GM18909 (cell line): ENCODE measurements at regions not wholly inside any gene's neighbourhood (a gene's known extent, or its start where the extent isn't known, plus 50 kb on each side); places are given as distances from the start of the nearest gene placed in this dataset.
"Not testable (repeated sequence)": the region's sequence is repeated elsewhere in the genome, so short reads cannot be mapped to it uniquely, and the experiment has no call there.

Source experiments
- ATAC-seq: cut with Tn5 transposase; IDR thresholded peaks from one replicate; pipeline ENCODE4 v1.9.1; 2021; ENCODE audit warnings: mild to moderate bottlenecking; ENCODE audit not compliant: unreplicated experiment, poor library complexity

DNA sequence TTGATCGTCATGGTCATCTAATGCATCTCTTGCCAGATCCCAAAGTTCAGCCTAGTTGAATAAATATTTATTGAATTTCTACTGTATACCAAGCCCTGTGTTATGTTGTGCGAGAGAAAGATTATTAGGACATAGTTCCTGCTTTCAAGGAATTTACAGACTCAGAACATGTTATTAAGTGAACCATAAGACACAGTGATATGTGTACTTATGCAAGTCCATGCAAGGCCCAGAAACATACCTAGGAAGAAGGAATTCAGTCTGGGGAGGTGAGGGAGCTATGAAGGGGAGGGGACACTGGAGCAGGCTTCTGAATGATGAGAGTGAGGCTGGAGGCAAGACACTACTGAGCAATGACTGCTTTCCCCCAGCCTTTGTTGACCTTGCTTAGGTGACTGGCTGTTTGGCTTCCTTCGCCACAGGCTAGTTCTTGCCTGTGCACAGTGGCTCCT is 81.4 kb downstream of the ACAA2 start:
- no peak for ATAC-seq

GRCh38 chr18:49731421-49731841 is 81.9 kb downstream of the ACAA2 start:
- ATAC-seq = no peak

- no peak for ATAC-seq
Measured at GRCh38 chr18:49730951-49731391, 82.4 kb downstream of the ACAA2 start.

GRCh38 chr18:49728542-49728941 is 84.8 kb downstream of the ACAA2 start:
- no peak for ATAC-seq

DNA sequence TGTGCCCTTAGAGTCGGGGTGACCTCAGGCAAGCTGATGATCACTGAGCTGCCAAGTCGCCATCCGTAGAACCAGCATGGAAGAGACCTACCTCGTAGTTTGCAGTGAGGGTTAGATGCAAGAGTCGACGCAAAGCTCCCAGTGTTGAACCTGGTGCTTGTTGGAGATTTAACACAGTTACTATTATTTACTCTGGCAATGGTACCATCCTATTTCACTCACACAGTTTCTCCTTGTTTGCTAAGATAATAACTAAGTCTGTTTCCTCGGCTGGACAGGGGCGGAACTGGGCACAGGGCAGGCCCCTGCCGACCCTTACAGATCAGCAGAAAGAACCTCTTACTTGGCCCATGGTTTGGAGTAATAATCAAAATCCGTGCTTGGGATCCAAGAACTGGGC is 85.5 kb downstream of the ACAA2 start:
- ATAC-seq = no peak

GRCh38 chr18:49726675-49726963 is 86.7 kb downstream of the ACAA2 start:
- no peak for ATAC-seq

DNA sequence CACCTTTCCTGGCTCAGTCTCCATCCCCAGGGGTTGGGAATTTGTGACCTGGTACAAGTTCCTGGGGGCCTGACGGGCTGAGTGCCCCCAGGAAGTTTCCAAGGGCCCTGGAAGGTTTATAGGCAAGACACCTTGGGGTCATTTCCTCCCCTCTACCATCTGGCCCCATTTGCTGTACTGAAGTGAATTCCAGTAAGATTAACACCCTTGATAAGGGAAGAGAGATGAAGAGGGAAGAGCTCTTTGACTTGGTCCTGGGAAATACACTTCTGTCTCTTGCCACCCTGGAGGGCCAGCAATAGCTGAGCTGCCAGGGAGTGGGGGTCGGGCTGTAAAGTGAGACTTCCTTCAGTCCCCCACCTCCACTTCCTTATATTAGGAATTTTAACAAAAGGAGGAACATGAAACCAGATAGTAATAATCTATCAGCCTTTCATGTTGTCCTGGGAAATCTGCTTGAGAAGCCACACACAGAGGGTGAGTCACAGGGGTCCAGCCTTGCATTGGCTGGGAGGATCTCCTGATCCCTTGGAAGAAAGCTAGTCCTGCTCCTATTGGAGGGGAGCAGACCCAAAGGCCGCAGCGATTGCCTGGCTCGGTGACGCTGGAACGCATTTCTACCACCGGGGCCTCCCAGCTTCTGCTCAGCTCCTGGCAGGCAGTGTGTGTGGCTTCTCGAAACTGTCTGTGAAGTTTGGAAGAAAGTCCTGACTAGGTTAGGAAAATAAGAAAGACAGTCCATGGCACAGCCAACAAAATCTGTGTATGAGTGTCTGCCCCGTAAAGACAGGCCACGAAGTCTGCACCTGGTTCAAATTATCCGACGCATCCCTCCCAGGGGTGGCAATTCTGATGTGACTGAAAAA is 87.3 kb downstream of the ACAA2 start:
- no peak for ATAC-seq

DNA sequence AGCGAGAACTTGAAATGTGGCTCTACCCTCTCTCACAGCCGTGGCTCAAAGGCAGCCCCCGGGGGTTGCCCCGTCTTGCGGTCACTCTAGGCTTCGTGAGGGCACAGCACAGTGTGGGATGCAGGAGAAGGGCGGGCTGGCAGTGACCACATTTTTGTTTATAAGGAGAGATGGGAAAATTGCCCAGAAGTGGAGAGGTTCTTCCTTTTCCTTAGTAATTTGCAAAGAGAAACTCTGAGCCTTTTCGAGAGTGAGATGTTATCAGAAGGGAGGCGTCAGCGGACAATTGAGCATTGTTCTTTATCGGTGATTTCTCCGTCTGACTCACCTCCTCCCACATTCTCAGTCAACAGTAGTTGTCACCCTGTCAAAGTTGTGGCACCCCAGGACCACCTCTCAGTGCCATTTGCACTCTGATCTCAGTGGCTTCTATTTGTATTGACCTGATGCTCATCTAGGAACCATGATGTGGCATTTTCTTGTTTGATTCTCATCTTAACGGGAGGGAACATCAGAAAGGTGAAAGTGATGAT is 89.6 kb downstream of the ACAA2 start:
- no peak for ATAC-seq

- ATAC-seq = no peak
Measured at GRCh38 chr18:49722477-49722876, 90.9 kb downstream of the ACAA2 start.

DNA sequence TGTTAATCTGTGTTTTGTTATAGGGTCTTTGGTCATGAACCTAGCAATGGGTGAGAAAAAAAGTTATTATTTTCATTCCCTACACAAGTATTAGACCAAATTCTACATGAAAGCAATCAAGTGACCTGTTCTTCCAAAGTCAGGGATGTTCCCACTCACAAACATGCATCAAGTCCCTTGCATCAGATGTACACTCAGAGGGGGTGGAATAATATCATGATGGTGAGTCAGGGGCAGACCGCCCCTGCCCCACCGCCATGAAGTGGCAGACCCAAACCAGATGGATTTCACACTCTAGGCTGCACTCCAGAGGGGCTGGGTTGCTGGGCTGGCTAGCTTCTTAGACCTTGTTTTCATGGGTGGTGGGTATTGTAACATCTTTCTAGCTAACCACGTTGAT is 91.4 kb downstream of the ACAA2 start:
- no peak for ATAC-seq

- ATAC-seq = not testable (repeated sequence)
Measured at GRCh38 chr18:49720944-49721343, 92.4 kb downstream of the ACAA2 start.

GRCh38 chr18:49717617-49718016 is 95.7 kb downstream of the ACAA2 start:
- ATAC-seq = no peak

DNA sequence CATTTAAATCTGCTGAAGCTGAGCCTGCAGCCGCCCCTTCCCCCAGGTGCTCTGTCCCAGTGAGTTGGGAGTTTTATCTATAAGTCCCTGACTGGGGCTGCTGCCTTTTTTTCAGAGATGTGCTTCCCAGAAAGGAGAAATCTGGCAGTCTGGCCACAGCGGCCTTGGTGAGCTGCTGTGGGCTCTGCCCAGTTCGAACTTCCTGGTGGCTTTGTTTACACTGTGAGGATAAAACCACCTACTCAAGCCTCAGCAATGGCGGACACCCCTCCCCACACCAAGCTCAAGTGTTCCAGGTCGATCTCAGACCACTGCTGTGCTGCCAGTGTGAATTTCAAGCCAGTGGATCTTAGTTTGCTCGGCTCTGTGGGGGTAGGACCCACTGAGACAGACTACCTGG is 97.3 kb downstream of the ACAA2 start:
- ATAC-seq = no peak

GRCh38 chr18:49709347-49709690 is 104.0 kb downstream of the ACAA2 start:
- no peak for ATAC-seq

- no peak for ATAC-seq
Measured at GRCh38 chr18:49708662-49709346, 104.5 kb downstream of the ACAA2 start.

DNA sequence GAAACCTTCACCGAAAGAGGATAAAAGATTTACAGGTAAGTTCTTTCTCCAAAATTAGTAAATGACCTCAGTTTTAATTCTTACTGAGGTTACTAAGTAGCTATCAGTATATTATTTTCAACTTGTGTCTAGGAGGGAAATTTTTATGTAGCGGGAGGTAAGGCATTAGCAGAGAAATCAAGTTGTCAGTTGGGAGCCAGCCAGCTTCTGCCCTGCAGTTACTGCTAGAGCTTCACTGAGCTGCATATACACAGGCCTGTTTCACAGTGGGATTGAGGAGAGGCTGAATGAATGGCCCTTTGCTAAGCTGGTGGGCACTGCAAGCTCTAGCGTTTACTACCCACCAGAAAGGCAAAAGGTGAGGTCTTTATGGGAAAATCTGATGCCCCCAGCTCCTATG is 105.7 kb downstream of the ACAA2 start:
- no peak for ATAC-seq

GRCh38 chr18:49704334-49704733 is 109.0 kb downstream of the ACAA2 start:
- ATAC-seq = no peak

DNA sequence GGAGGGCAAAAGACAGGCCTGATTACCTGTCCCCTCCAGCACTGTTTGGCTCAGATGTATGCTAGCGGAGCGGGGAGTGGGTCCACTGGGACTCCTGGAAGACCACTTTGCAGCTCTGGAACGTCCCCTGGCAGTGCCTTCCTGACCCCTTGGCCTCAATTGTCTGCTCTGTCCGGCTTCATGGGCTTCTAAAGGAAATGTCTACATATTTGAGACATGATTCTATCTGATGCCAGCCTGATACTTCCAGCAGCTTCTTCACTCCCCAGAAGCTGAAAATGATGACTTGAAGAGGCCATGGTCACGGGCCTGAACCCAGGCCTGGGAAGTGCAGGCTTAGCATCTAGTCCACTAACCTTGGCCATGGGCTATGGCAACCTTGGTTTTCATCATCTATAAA is 112.1 kb downstream of the ACAA2 start:
- no peak for ATAC-seq

- ATAC-seq = no peak
Measured at GRCh38 chr18:49699303-49699702, 114.0 kb downstream of the ACAA2 start.

- no peak for ATAC-seq
Measured at GRCh38 chr18:49698525-49699025, 114.8 kb downstream of the ACAA2 start.

GRCh38 chr18:49697757-49698524 is 115.4 kb downstream of the ACAA2 start:
- ATAC-seq = no peak
